ENCODE measurements at regions not wholly inside any gene's neighbourhood (a gene's known extent, or its start where the extent isn't known, plus 50 kb on each side); places are given as distances from the start of the nearest gene placed in this dataset.
"Not testable (repeated sequence)": the region's sequence is repeated elsewhere in the genome, so short reads cannot be mapped to it uniquely, and the experiment has no call there.

DNA sequence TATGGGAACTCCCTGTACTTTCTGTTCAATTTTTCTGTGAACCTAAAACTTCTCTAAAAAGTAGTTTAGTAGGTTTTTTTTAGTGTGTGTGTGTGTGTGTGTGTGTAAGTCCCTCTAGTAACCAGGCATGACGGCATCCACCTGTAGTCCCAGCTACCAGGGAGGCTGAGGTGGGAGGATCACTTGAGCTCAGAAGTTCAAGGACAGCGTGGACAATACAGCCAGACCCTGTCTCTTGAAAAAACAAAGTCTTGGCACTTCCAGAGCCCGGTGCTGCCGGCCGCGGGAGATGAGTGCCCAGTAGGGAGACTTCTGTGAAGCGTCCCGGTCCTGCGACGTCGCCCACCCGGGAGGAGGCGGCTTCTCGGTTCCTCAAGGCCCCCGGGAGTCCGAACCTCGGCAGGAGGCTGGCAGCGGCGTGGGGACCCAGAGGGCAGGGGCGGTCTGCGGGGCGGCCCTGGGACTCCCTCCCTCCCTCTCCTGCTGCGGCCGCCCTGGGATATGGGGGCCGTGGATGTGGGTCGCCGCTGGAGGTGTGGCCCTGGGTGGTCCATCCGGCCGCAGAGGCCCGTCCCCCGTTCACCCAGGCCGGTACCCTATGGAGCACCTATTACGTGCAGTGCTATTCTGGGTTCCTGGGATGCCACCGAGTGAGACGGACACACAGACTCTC lies 78.0 kb upstream of the SIRPG start:
- Mint-ChIP-seq H3K36me3 (ENCODE audit: low read depth) (no peaks in the 10 kb centered on the region), H3K27me3 (ENCODE audit: low read depth) (peaks cover 33% of the 10 kb centered on the region), H3K4me1 (ENCODE audit: low read depth) (no peaks in the 10 kb centered on the region), H3K9me3 (ENCODE audit: low read depth) (no peaks in the 10 kb centered on the region), H3K27ac (ENCODE audit: unreplicated experiment) (no peak overlapping the region), H3K4me3 (ENCODE audit: unreplicated experiment) (no peak overlapping the region)
- no peak for TF ChIP-seq CTCF (IDR thresholded peaks at IDR 0.05)
- DNase-seq (ENCODE audit: low spot score): peak; percentile 94

DNA sequence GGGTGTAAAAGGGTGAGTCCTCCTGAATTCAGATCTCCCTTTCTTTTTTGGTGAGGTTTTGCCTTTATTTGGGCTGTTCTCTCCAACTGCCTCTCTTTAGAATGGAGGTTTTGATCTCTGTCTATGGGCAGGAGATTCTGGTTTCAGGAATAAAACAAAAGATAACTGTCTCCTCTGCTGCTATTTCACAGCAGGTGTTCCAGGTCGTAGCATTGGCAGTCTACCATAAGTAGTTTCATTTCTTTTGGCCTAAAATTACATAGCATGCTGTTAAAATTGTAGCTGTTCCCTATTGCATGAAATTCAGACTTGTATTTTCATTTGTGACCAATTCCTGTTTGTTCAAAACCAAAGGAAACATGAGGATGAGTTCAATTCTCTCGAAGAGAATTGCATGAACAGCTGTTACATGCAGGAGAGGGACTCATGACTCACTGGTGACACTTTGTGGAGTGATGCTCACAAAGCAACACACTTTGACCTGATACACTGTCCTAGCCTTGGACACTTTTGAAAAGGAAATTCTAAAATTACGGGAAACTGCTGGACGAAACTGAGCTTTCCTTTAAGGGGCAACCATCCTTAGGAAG lies 76.8 kb upstream of the SIRPG start:
- TF ChIP-seq CTCF (IDR thresholded peaks at IDR 0.05): peak; percentile 49
- Mint-ChIP-seq H3K27me3 (ENCODE audit: low read depth) (peaks cover 28% of the 10 kb centered on the region), H3K9me3 (ENCODE audit: low read depth) (no peaks in the 10 kb centered on the region), H3K4me3 (ENCODE audit: unreplicated experiment) (no peak overlapping the region), H3K4me1 (ENCODE audit: low read depth) (no peaks in the 10 kb centered on the region), H3K27ac (ENCODE audit: unreplicated experiment) (no peak overlapping the region), H3K36me3 (ENCODE audit: low read depth) (no peaks in the 10 kb centered on the region)
- DNase-seq (ENCODE audit: low spot score): no peak

DNA sequence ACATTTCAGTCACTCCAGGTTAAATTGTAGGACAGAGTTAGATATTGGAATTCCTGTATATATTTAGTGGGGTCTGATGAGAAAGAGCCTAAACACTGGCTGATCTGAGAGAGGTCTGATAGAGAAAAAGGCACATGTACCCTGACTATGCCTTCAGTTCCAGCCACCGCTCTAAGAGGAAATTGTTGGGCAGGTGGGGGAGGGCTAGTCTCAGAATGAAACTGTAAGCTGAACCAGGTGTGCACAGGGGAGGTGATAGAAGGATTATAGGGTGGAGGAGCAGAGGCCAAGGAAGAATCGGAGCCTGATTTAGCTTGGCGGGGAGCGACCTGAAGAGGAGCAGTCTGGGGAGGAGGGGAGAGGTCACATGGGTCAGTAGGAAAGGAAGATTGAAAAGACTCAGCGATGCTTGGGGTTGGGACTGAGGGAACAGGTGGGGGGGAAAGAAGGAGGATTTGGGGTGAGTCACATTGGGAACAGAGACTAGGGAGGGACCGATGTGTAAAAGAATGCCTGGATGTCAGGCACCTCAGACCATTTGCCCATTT lies 74.3 kb upstream of the SIRPG start:
- not testable (repeated sequence) for H3K27ac Mint-ChIP-seq (ENCODE audit: unreplicated experiment); H3K4me1 Mint-ChIP-seq (ENCODE audit: low read depth); H3K9me3 Mint-ChIP-seq (ENCODE audit: low read depth); H3K36me3 Mint-ChIP-seq (ENCODE audit: low read depth); H3K4me3 Mint-ChIP-seq (ENCODE audit: unreplicated experiment); DNase-seq (ENCODE audit: low spot score)
- H3K27me3 Mint-ChIP-seq (ENCODE audit: low read depth): peaks cover 22% of the 10 kb centered on the region

GRCh38 chr20:1730981-1731711 lies 73.6 kb upstream of the SIRPG start:
- H3K27ac Mint-ChIP-seq (ENCODE audit: unreplicated experiment); H3K4me1 Mint-ChIP-seq (ENCODE audit: low read depth): not testable (repeated sequence)

DNA sequence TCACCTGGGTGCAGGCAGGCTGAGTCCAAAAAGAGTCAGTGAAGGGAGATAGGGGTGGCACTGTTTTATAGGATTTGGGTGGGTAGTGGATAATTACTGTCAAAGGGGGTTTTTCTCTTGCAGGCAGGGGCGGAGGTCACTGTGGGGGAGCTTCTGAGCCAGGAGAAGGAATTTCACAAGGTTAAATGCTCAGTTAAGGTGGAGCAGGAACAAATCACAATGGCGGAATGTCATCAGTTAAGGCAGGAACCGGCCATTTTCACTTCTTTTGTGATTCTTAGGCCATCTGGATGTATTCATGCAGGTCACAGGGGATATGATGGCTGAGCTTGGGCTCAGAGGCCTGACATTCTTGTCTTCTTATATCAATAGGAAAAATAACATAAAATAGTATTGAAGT lies 69.7 kb upstream of the SIRPG start:
- not testable (repeated sequence) for H3K9me3 Mint-ChIP-seq (ENCODE audit: low read depth)
- H3K27me3 Mint-ChIP-seq (ENCODE audit: low read depth): peaks cover 21% of the 10 kb centered on the region

More at GRCh38 chr20:1730981-1731711, 73.6 kb upstream of the SIRPG start:
- not testable (repeated sequence) for DNase-seq (ENCODE audit: low spot score); H3K9me3 Mint-ChIP-seq (ENCODE audit: low read depth); H3K36me3 Mint-ChIP-seq (ENCODE audit: low read depth); H3K4me3 Mint-ChIP-seq (ENCODE audit: unreplicated experiment)
- peaks cover 21% of the 10 kb centered on the region for H3K27me3 Mint-ChIP-seq (ENCODE audit: low read depth)

DNA sequence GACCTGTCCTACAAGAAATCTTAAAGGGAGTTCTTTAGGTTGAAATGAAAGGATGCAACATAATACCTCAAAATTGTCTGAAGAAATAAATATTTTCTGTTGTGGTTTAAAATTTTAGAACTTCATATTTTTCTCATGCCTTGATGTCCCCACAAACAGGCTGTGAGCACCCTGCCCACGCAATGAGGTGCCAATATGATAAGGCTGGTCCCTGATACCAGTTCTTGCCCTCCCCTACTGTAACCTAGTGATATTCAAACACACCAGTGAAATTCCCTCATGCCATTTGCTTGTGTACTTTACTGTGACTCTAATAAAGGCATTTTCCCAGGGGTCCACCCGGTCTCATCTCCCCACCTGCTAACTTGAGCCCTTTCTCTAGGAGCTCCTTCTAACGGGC lies 67.3 kb upstream of the SIRPG start:
- no peak for TF ChIP-seq CTCF (IDR thresholded peaks at IDR 0.05)
- H3K4me1 Mint-ChIP-seq (ENCODE audit: low read depth): no peaks in the 10 kb centered on the region
- H3K9me3 Mint-ChIP-seq (ENCODE audit: low read depth): peaks cover 5% of the 10 kb centered on the region
- peaks cover 12% of the 10 kb centered on the region for H3K27me3 Mint-ChIP-seq (ENCODE audit: low read depth)
- H3K36me3 Mint-ChIP-seq (ENCODE audit: low read depth): no peaks in the 10 kb centered on the region
- DNase-seq (ENCODE audit: low spot score): no peak
- H3K27ac Mint-ChIP-seq (ENCODE audit: unreplicated experiment): no peak overlapping the region
- H3K4me3 Mint-ChIP-seq (ENCODE audit: unreplicated experiment): no peak overlapping the region

More for the DNA sequence above, 69.7 kb upstream of the SIRPG start:
- not testable (repeated sequence) for H3K36me3 Mint-ChIP-seq (ENCODE audit: low read depth); H3K27ac Mint-ChIP-seq (ENCODE audit: unreplicated experiment); H3K4me1 Mint-ChIP-seq (ENCODE audit: low read depth); DNase-seq (ENCODE audit: low spot score); H3K4me3 Mint-ChIP-seq (ENCODE audit: unreplicated experiment)

Data from chondrocyte (in vitro differentiated cells).